Activated T-cell treated with anti-CD3 and anti-CD28 coated beads, Interleukin-2, amount 50 U/mL, for 72 hours (primary cell): ENCODE measurements at regions not wholly inside any gene's neighbourhood (a gene's known extent, or its start where the extent isn't known, plus 50 kb on each side); places are given as distances from the start of the nearest gene placed in this dataset.

Experiments used
- ATAC-seq, 2 donors: fragments of 150-1000 bp; cut with Tn5 transposase; replicated peaks in 1 of 2; 2 replicates each; pipeline ENCODE4 v1.10.0; 2021; ENCODE audit warnings: moderate library complexity in 2 of 2, mild to moderate bottlenecking in 1 of 2
- DNase-seq, 2 donors: peaks; one replicate each; pipeline ENCODE4 v3.0.0; 2021 to 2022; ENCODE audit warnings: mixed read lengths in 1 of 2
- H3K27ac Mint-ChIP-seq: one replicate; pipeline ENCODE4 v1.8.0; 2022; ENCODE audit warnings: mild to moderate bottlenecking, moderate library complexity, mixed read lengths
- H3K27me3 Mint-ChIP-seq: one replicate; pipeline ENCODE4 v1.8.0; 2022; ENCODE audit warnings: low read depth, mixed read lengths
- H3K36me3 Mint-ChIP-seq, 2 donors: one replicate each; pipeline ENCODE4 v1.8.0; 2022; ENCODE audit warnings: mixed read lengths in 2 of 2, mild to moderate bottlenecking in 1 of 2; ENCODE audit not compliant: insufficient read depth in 2 of 2
- H3K4me1 Mint-ChIP-seq: one replicate; pipeline ENCODE4 v1.8.0; 2022; ENCODE audit warnings: low read depth, mixed read lengths
- H3K4me3 Mint-ChIP-seq, 2 donors: one replicate each; pipeline ENCODE4 v1.8.0; 2022; ENCODE audit warnings: mild to moderate bottlenecking in 2 of 2, mixed read lengths in 2 of 2, moderate library complexity in 2 of 2
- H3K9me3 Mint-ChIP-seq, 2 donors: one replicate each; pipeline ENCODE4 v1.8.0; 2022; ENCODE audit warnings: mixed read lengths in 2 of 2

GRCh38 chr3:115420086-115420485 is 203.2 kb upstream of the GAP43 start:
- no peaks in the 10 kb centered on the region for H3K36me3 Mint-ChIP-seq
- H3K27ac Mint-ChIP-seq: no peak overlapping the region
- ATAC-seq (no peak), DNase-seq (no peak)
- no peaks in the 10 kb centered on the region for H3K9me3 Mint-ChIP-seq
- peaks cover 4% of the 10 kb centered on the region for H3K4me1 Mint-ChIP-seq
- H3K4me3 Mint-ChIP-seq: no peak overlapping the region
- H3K27me3 Mint-ChIP-seq: peaks cover 6% of the 10 kb centered on the region

- Mint-ChIP-seq H3K9me3 (no peaks in the 10 kb centered on the region), H3K27ac (no peak overlapping the region), H3K4me3 (no peak overlapping the region)
Measured at GRCh38 chr3:115423170-115423569, 200.1 kb upstream of the GAP43 start.

GRCh38 chr3:115428841-115429240 is 194.5 kb upstream of the GAP43 start:
- Mint-ChIP-seq H3K27ac (no peak overlapping the region), H3K36me3 (no peaks in the 10 kb centered on the region), H3K4me3 (no peak overlapping the region), H3K27me3 (peaks cover 13% of the 10 kb centered on the region), H3K4me1 (no peaks in the 10 kb centered on the region), H3K9me3 (peaks cover 0 to 1% of the 10 kb centered on the region in 2 donors)
- DNase-seq (no peak), ATAC-seq (no peak)

More at GRCh38 chr3:115423170-115423569, 200.1 kb upstream of the GAP43 start:
- DNase-seq (no peak), ATAC-seq (no peak)
- no peaks in the 10 kb centered on the region for H3K36me3 Mint-ChIP-seq
- peaks cover 4% of the 10 kb centered on the region for H3K4me1 Mint-ChIP-seq
- peaks cover 8% of the 10 kb centered on the region for H3K27me3 Mint-ChIP-seq

GRCh38 chr3:115436767-115437301 is 186.5 kb upstream of the GAP43 start:
- H3K27ac Mint-ChIP-seq: no peak overlapping the region
- no peak for DNase-seq
- H3K27me3 Mint-ChIP-seq: no peaks in the 10 kb centered on the region
- no peaks in the 10 kb centered on the region for H3K4me1 Mint-ChIP-seq
- H3K36me3 Mint-ChIP-seq: no peaks in the 10 kb centered on the region
- no peak for ATAC-seq
- no peaks in the 10 kb centered on the region for H3K9me3 Mint-ChIP-seq
- H3K4me3 Mint-ChIP-seq: no peak overlapping the region

GRCh38 chr3:115438799-115439198 is 184.5 kb upstream of the GAP43 start:
- Mint-ChIP-seq H3K27me3 (no peaks in the 10 kb centered on the region), H3K4me3 (no peak overlapping the region), H3K9me3 (no peaks in the 10 kb centered on the region), H3K36me3 (no peaks in the 10 kb centered on the region), H3K27ac (no peak overlapping the region), H3K4me1 (no peaks in the 10 kb centered on the region)
- DNase-seq (no peak), ATAC-seq (no peak)

GRCh38 chr3:115445559-115445958 is 177.8 kb upstream of the GAP43 start:
- Mint-ChIP-seq H3K27me3 (no peaks in the 10 kb centered on the region), H3K36me3 (no peaks in the 10 kb centered on the region), H3K9me3 (peaks cover 0 to 2% of the 10 kb centered on the region in 2 donors), H3K27ac (no peak overlapping the region), H3K4me3 (no peak overlapping the region), H3K4me1 (no peaks in the 10 kb centered on the region)
- DNase-seq (no peak), ATAC-seq (no peak)

GRCh38 chr3:115448851-115449250 is 174.5 kb upstream of the GAP43 start:
- ATAC-seq (no peak), DNase-seq (no peak)
- Mint-ChIP-seq H3K27me3 (no peaks in the 10 kb centered on the region), H3K4me3 (no peak overlapping the region), H3K36me3 (no peaks in the 10 kb centered on the region), H3K4me1 (no peaks in the 10 kb centered on the region), H3K27ac (no peak overlapping the region), H3K9me3 (peaks cover 0 to 2% of the 10 kb centered on the region in 2 donors)

GRCh38 chr3:115450036-115450435 is 173.3 kb upstream of the GAP43 start:
- no peaks in the 10 kb centered on the region for H3K4me1 Mint-ChIP-seq

GRCh38 chr3:115464036-115464435 is 159.3 kb upstream of the GAP43 start:
- Mint-ChIP-seq H3K36me3 (no peaks in the 10 kb centered on the region), H3K4me1 (no peaks in the 10 kb centered on the region), H3K9me3 (peaks cover 0 to 2% of the 10 kb centered on the region in 2 donors), H3K27ac (no peak overlapping the region), H3K4me3 (no peak overlapping the region), H3K27me3 (no peaks in the 10 kb centered on the region)
- no peak for ATAC-seq
- no peak for DNase-seq

More at GRCh38 chr3:115450036-115450435, 173.3 kb upstream of the GAP43 start:
- no peaks in the 10 kb centered on the region for H3K9me3 Mint-ChIP-seq
- no peaks in the 10 kb centered on the region for H3K27me3 Mint-ChIP-seq
- ATAC-seq (no peak), DNase-seq (no peak)
- no peak overlapping the region for H3K4me3 Mint-ChIP-seq
- no peaks in the 10 kb centered on the region for H3K36me3 Mint-ChIP-seq
- H3K27ac Mint-ChIP-seq: no peak overlapping the region

GRCh38 chr3:115469649-115470048 is 153.7 kb upstream of the GAP43 start:
- Mint-ChIP-seq H3K4me3 (no peak overlapping the region), H3K27ac (no peak overlapping the region), H3K9me3 (no peaks in the 10 kb centered on the region), H3K27me3 (no peaks in the 10 kb centered on the region), H3K4me1 (no peaks in the 10 kb centered on the region), H3K36me3 (no peaks in the 10 kb centered on the region)
- DNase-seq: no peak
- peak in 1 of 2 donors; percentile 15 for ATAC-seq

- H3K9me3 Mint-ChIP-seq: no peaks in the 10 kb centered on the region
Measured at GRCh38 chr3:115470254-115470653, 153.1 kb upstream of the GAP43 start.

GRCh38 chr3:115475178-115476041 is 147.9 kb upstream of the GAP43 start:
- DNase-seq: no peak
- no peak for ATAC-seq
- H3K27me3 Mint-ChIP-seq: peaks cover 5% of the 10 kb centered on the region
- no peak overlapping the region for H3K4me3 Mint-ChIP-seq
- no peak overlapping the region for H3K27ac Mint-ChIP-seq
- H3K36me3 Mint-ChIP-seq: no peaks in the 10 kb centered on the region
- H3K9me3 Mint-ChIP-seq: no peaks in the 10 kb centered on the region
- no peaks in the 10 kb centered on the region for H3K4me1 Mint-ChIP-seq

More at GRCh38 chr3:115470254-115470653, 153.1 kb upstream of the GAP43 start:
- DNase-seq (no peak), ATAC-seq (no peak)
- no peaks in the 10 kb centered on the region for H3K4me1 Mint-ChIP-seq
- no peaks in the 10 kb centered on the region for H3K36me3 Mint-ChIP-seq
- H3K27me3 Mint-ChIP-seq: no peaks in the 10 kb centered on the region
- H3K4me3 Mint-ChIP-seq: no peak overlapping the region
- no peak overlapping the region for H3K27ac Mint-ChIP-seq

GRCh38 chr3:115476472-115476871 is 146.8 kb upstream of the GAP43 start:
- H3K36me3 Mint-ChIP-seq: no peaks in the 10 kb centered on the region
- no peak overlapping the region for H3K4me3 Mint-ChIP-seq
- H3K27me3 Mint-ChIP-seq: peaks cover 5% of the 10 kb centered on the region
- H3K9me3 Mint-ChIP-seq: peaks cover 0 to 2% of the 10 kb centered on the region in 2 donors
- DNase-seq: no peak
- H3K4me1 Mint-ChIP-seq: no peaks in the 10 kb centered on the region
- no peak overlapping the region for H3K27ac Mint-ChIP-seq
- no peak for ATAC-seq
